GM12892 (cell line): ENCODE measurements at regions not wholly inside any gene's neighbourhood (a gene's known extent, or its start where the extent isn't known, plus 50 kb on each side); places are given as distances from the start of the nearest gene placed in this dataset.

ENCODE experiments used
- POLR2A ChIP-seq: IDR thresholded peaks from 2 replicates; pipeline ENCODE4 v1.6.1; 2011; ENCODE audit warnings: low read depth, low read length, control low read depth
- TAF1 ChIP-seq: IDR thresholded peaks from 2 replicates; pipeline ENCODE4 v1.6.1; 2011; ENCODE audit warnings: low read depth, mild to moderate bottlenecking, control low read depth, low read length, borderline replicate concordance

GRCh38 chr7:31418928-31419327 lies 78.4 kb upstream of the NEUROD6 start:
- TF ChIP-seq TAF1, result no peak
- TF ChIP-seq POLR2A, result no peak
